B cell (primary cell): ENCODE measurements at regions not wholly inside any gene's neighbourhood (a gene's known extent, or its start where the extent isn't known, plus 50 kb on each side); places are given as distances from the start of the nearest gene placed in this dataset.

Experiments used
- CTCF ChIP-seq: fragments of 200-600 bp; IDR thresholded peaks from one replicate; pipeline ENCODE4 v1.8.0; 2022; ENCODE audit warnings: antibody characterized with exemption, mild to moderate bottlenecking
- EZH2 ChIP-seq: IDR thresholded peaks from 2 replicates; pipeline ENCODE4 v1.6.1; 2012; ENCODE audit warnings: borderline replicate concordance, low read depth, mild to moderate bottlenecking, moderate library complexity, low read length; ENCODE audit not compliant: insufficient read depth, poor library complexity, severe bottlenecking

GRCh38 chr9:87813119-87813463, 69.6 kb upstream of the SPATA31E1 start:
- TF ChIP-seq CTCF, result no peak
- no peak for TF ChIP-seq EZH2
